Esophagus squamous epithelium (tissue), 5 donors: ENCODE measurements at regions not wholly inside any gene's neighbourhood (a gene's known extent, or its start where the extent isn't known, plus 50 kb on each side); places are given as distances from the start of the nearest gene placed in this dataset.

Experiments
- DNase-seq: peaks from one replicate; lab custom pipeline; 2025; lab: John Stamatoyannopoulos, UW
- H3K27ac ChIP-seq, 4 donors: fragments of 200-600 bp; sonication (generic); one replicate each; pipeline ENCODE4 v1.5.1; 2016 to 2019; ENCODE audit warnings: mild to moderate bottlenecking in 1 of 4
- H3K27me3 ChIP-seq, 4 donors: fragments of 200-600 bp; sonication (generic); 1 replicate in 3 of 4; 2 replicates in 1 of 4; pipeline versions ENCODE4 v1.5.1 to v1.6.0; 2017 to 2021; ENCODE audit warnings: antibody characterized with exemption in 1 of 4
- H3K36me3 ChIP-seq, 3 donors: fragments of 200-600 bp; sonication (generic); one replicate each; pipeline ENCODE4 v1.5.1; 2016 to 2019
- H3K4me1 ChIP-seq, 3 donors: fragments of 200-600 bp; sonication (generic); one replicate each; pipeline ENCODE4 v1.5.1; 2017 to 2019
- H3K4me3 ChIP-seq, 4 donors: fragments of 200-600 bp; sonication (generic); 1 replicate in 3 of 4; 2 replicates in 1 of 4; pipeline ENCODE4 v1.5.1; 2016 to 2019; ENCODE audit warnings: mild to moderate bottlenecking in 2 of 4, moderate library complexity in 1 of 4
- H3K9me3 ChIP-seq, 3 donors: fragments of 200-600 bp; sonication (generic); one replicate each; pipeline ENCODE4 v1.5.1; 2016 to 2019
- POLR2A ChIP-seq, 4 donors: fragments of 450-650 bp; IDR thresholded peaks; one replicate each; pipeline ENCODE4 v1.6.1; 2017; ENCODE audit warnings: antibody characterized with exemption in 4 of 4, mild to moderate bottlenecking in 4 of 4, moderate library complexity in 3 of 4
- WGBS, 2 donors: methylation state at CpG; one replicate each; pipeline ENCODE4 v1.1.5; 2018; 5-methylcytosine and 5-hydroxymethylcytosine counted together
- intact Hi-C: fragments of 100-400 bp; cut with DNase I; formaldehyde crosslinking; loops from one replicate; pipeline ENCODE4 v1.15.0; 2022
- TF ChIP-seq, protein P1 (sequence below), 6 experiments: fragments of 450-650 bp in 4 of 6; fragments of 200-600 bp in 2 of 6; sonication (generic) in 2 of 6; IDR thresholded peaks; one replicate each; pipeline ENCODE4 v1.5.1; 2016 to 2019; ENCODE audit warnings: antibody characterized with exemption in 6 of 6, mild to moderate bottlenecking in 4 of 6, moderate library complexity in 4 of 6
- donor health status: DM: yes; HTN: yes; CAD: no.

DNA sequence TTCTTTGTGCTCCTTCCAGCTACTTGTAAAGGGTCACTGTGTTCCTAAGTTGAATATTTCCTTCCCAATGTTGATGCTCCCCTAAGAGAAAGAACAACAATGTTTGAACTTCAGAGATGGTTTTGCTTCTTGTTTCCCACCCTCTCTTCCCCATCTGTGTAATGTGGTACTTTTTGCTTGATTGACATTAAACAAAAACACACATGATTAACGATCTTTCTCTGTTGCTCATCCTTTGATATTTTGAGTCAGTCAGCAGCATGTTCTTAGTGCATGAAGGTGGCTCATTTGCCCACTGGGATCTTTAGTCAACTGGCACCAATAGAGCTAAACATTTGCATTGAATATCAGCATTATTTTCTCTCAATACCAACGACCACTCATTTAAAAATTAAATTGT, 313.0 kb upstream of the RIOK2 start:
- TF ChIP-seq POLR2A (IDR thresholded peaks at IDR 0.05), result no peak
- TF ChIP-seq, protein P1, sequence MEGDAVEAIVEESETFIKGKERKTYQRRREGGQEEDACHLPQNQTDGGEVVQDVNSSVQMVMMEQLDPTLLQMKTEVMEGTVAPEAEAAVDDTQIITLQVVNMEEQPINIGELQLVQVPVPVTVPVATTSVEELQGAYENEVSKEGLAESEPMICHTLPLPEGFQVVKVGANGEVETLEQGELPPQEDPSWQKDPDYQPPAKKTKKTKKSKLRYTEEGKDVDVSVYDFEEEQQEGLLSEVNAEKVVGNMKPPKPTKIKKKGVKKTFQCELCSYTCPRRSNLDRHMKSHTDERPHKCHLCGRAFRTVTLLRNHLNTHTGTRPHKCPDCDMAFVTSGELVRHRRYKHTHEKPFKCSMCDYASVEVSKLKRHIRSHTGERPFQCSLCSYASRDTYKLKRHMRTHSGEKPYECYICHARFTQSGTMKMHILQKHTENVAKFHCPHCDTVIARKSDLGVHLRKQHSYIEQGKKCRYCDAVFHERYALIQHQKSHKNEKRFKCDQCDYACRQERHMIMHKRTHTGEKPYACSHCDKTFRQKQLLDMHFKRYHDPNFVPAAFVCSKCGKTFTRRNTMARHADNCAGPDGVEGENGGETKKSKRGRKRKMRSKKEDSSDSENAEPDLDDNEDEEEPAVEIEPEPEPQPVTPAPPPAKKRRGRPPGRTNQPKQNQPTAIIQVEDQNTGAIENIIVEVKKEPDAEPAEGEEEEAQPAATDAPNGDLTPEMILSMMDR (IDR thresholded peaks at IDR 0.05), result no peak
- H3K27ac ChIP-seq, result no peak overlapping the region
- H3K27me3 ChIP-seq, result peaks cover 0 to 19% (median 0%) of the 10 kb centered on the region in 4 donors
- no peak overlapping the region for H3K4me3 ChIP-seq
- DNase-seq, result no peak
- H3K36me3 ChIP-seq, result no peaks in the 10 kb centered on the region
- intact Hi-C loops, result no loop called here
- 34 to 46% methylated on average over 2 of the region's 2 CpGs for WGBS, 2 donors
- H3K9me3 ChIP-seq, result no peaks in the 10 kb centered on the region
- peaks cover 0 to 30% (median 6%) of the 10 kb centered on the region in 3 donors for H3K4me1 ChIP-seq

GRCh38 chr5:97498657-97499056, 315.6 kb upstream of the RIOK2 start:
- TF ChIP-seq POLR2A (IDR thresholded peaks at IDR 0.05), result no peak
- TF ChIP-seq, protein P1 (IDR thresholded peaks at IDR 0.05), result no peak
- no peak overlapping the region for H3K27ac ChIP-seq
- intact Hi-C loops, result no loop called here
- WGBS, 2 donors, result 62 to 64% methylated on average over 1 of the region's 1 CpG
- H3K4me3 ChIP-seq, result no peak overlapping the region
- peaks cover 0 to 45% (median 9%) of the 10 kb centered on the region in 3 donors for H3K4me1 ChIP-seq
- H3K9me3 ChIP-seq, result no peaks in the 10 kb centered on the region
- H3K36me3 ChIP-seq, result no peaks in the 10 kb centered on the region
- peaks cover 0 to 19% (median 0%) of the 10 kb centered on the region in 4 donors for H3K27me3 ChIP-seq
- no peak for DNase-seq

GRCh38 chr5:97499605-97500004, 316.6 kb upstream of the RIOK2 start:
- intact Hi-C loops, result no loop called here
- Histone ChIP-seq H3K36me3 (no peaks in the 10 kb centered on the region), H3K27me3 (peaks cover 0 to 19% (median 0%) of the 10 kb centered on the region in 4 donors), H3K4me1 (peaks cover 0 to 42% (median 9%) of the 10 kb centered on the region in 3 donors), H3K9me3 (no peaks in the 10 kb centered on the region), H3K4me3 (no peak overlapping the region), H3K27ac (peak overlapping the region in 2 of 4 donors; percentile 3 to 65)
- DNase-seq, result no peak
- TF ChIP-seq, protein P1 (IDR thresholded peaks at IDR 0.05), result no peak
- TF ChIP-seq POLR2A (IDR thresholded peaks at IDR 0.05), result no peak
- 33 to 46% methylated on average over 5 to 6 of the region's 6 CpGs for WGBS, 2 donors

DNA sequence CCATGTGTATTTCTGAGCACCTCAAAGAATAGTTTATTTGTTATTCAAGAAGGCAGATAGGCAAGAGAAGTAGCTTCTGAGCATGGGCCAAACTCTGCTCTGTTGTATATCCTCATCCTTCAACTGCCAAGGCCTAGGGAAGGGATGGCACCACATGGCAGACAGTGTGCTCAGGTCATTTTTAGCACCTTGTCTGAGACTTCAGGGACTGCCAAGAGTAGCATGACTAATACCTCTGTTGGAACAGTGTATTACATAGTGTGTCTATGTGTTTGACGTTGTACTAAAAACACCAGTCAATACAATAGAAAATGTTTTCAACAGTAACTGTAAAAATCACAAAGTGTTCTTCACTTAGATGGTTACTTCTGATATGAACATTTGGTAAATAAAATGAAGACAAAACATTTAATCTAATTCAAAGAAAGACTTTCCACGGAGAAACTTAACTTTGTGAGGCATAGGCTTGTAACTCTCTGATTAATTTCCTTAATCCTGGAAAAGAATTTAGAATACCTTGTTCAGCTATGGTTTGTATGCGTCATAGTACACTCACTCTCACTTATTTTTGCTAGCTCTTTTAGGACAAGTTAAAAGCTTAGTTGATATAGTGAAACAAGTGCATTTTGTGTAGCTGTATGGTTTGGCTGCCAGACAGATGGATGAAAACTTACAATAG, 318.4 kb upstream of the RIOK2 start:
- Histone ChIP-seq H3K27me3 (peaks cover 0 to 9% (median 0%) of the 10 kb centered on the region in 4 donors), H3K4me1 (peaks cover 0 to 32% (median 9%) of the 10 kb centered on the region in 3 donors), H3K9me3 (no peaks in the 10 kb centered on the region), H3K27ac (peak overlapping the region in 2 of 4 donors; percentile 52 to 65), H3K36me3 (no peaks in the 10 kb centered on the region), H3K4me3 (no peak overlapping the region)
- intact Hi-C loops, result no loop called here
- WGBS, 2 donors, result 26 to 40% methylated on average over 3 of the region's 3 CpGs
- no peak for TF ChIP-seq POLR2A (IDR thresholded peaks at IDR 0.05)
- TF ChIP-seq, protein P1 (IDR thresholded peaks at IDR 0.05), result no peak
- DNase-seq, result no peak

- Histone ChIP-seq H3K27ac (peak overlapping the region in 2 of 4 donors; percentile 52 to 65), H3K4me3 (no peak overlapping the region), H3K27me3 (peaks cover 0 to 5% (median 0%) of the 10 kb centered on the region in 4 donors), H3K9me3 (no peaks in the 10 kb centered on the region), H3K4me1 (peaks cover 0 to 32% (median 9%) of the 10 kb centered on the region in 3 donors), H3K36me3 (no peaks in the 10 kb centered on the region)
- WGBS, 2 donors, result 33 to 51% methylated on average over 3 of the region's 3 CpGs
- DNase-seq, result no peak
- TF ChIP-seq POLR2A (IDR thresholded peaks at IDR 0.05), result no peak
- TF ChIP-seq, protein P1 (IDR thresholded peaks at IDR 0.05), result no peak
- intact Hi-C loops, result no loop called here
Measured at GRCh38 chr5:97501965-97502305, 318.9 kb upstream of the RIOK2 start.
